ENCODE measurements at regions not wholly inside any gene's neighbourhood (a gene's known extent, or its start where the extent isn't known, plus 50 kb on each side); places are given as distances from the start of the nearest gene placed in this dataset.
"Not testable (repeated sequence)": the region's sequence is repeated elsewhere in the genome, so short reads cannot be mapped to it uniquely, and the experiment has no call there.

GRCh38 chr6:85071845-85072244 lies 307.4 kb upstream of the TBX18 start:
- DNase-seq, result not testable (repeated sequence)

GRCh38 chr6:85069577-85069976 lies 305.2 kb upstream of the TBX18 start:
- no peak for DNase-seq

GRCh38 chr6:85068221-85068620 lies 303.8 kb upstream of the TBX18 start:
- DNase-seq, result peak; percentile 15

GRCh38 chr6:85066266-85066665 lies 301.9 kb upstream of the TBX18 start:
- no peak for DNase-seq

- DNase-seq, result peak; percentile 43
These were observed 301.4 kb upstream of the TBX18 start for GRCh38 chr6:85065831-85066230.

GRCh38 chr6:85063611-85064010 lies 299.2 kb upstream of the TBX18 start:
- DNase-seq, result no peak

- DNase-seq, result no peak
These were observed 298.5 kb upstream of the TBX18 start for GRCh38 chr6:85062884-85063283.

- peak; percentile 38 for DNase-seq
These were observed 294.4 kb upstream of the TBX18 start for GRCh38 chr6:85058806-85059205.

- DNase-seq, result peak; percentile 53
These were observed 285.8 kb upstream of the TBX18 start for GRCh38 chr6:85050149-85050548.

GRCh38 chr6:85049282-85049681 lies 284.9 kb upstream of the TBX18 start:
- DNase-seq, result peak; percentile 48

GRCh38 chr6:85047818-85048217 lies 283.4 kb upstream of the TBX18 start:
- peak; percentile 38 for DNase-seq

- not testable (repeated sequence) for DNase-seq
These were observed 281.4 kb upstream of the TBX18 start for GRCh38 chr6:85045767-85046166.

GRCh38 chr6:85044361-85044760 lies 280.0 kb upstream of the TBX18 start:
- DNase-seq, result peak; percentile 49

GRCh38 chr6:85041376-85041775 lies 277.0 kb upstream of the TBX18 start:
- DNase-seq, result no peak

GRCh38 chr6:85037221-85037620 lies 272.8 kb upstream of the TBX18 start:
- no peak for DNase-seq

GRCh38 chr6:85035766-85036165 lies 271.4 kb upstream of the TBX18 start:
- no peak for DNase-seq

GRCh38 chr6:85033547-85033946 lies 269.1 kb upstream of the TBX18 start:
- DNase-seq, result no peak

GRCh38 chr6:85026021-85026420 lies 261.6 kb upstream of the TBX18 start:
- DNase-seq, result no peak

- no peak for DNase-seq
These were observed 259.3 kb upstream of the TBX18 start for GRCh38 chr6:85023721-85024120.

- no peak for DNase-seq
These were observed 253.0 kb upstream of the TBX18 start for GRCh38 chr6:85017352-85017751.

- no peak for DNase-seq
These were observed 252.3 kb upstream of the TBX18 start for GRCh38 chr6:85016726-85017125.

GRCh38 chr6:85015396-85015990 lies 251.1 kb upstream of the TBX18 start:
- peak; percentile 60 for DNase-seq

GRCh38 chr6:85010865-85011264 lies 246.5 kb upstream of the TBX18 start:
- DNase-seq, result no peak

GRCh38 chr6:85008296-85009009 lies 244.1 kb upstream of the TBX18 start:
- DNase-seq, result peak; percentile 83

- no peak for DNase-seq
These were observed 242.0 kb upstream of the TBX18 start for GRCh38 chr6:85006362-85006761.

Data from fibroblast of upper back skin (primary cell).